HuH-7.5 (cell line): ENCODE measurements at regions not wholly inside any gene's neighbourhood (a gene's known extent, or its start where the extent isn't known, plus 50 kb on each side); places are given as distances from the start of the nearest gene placed in this dataset.
"Not testable (repeated sequence)": the region's sequence is repeated elsewhere in the genome, so short reads cannot be mapped to it uniquely, and the experiment has no call there.

ENCODE experiments used
- DNase-seq: peaks from one replicate; pipeline ENCODE4 v3.0.0; 2011; ENCODE audit warnings: low spot score

- no peak for DNase-seq
Observed at GRCh38 chr9:108803428-108804065, 52.2 kb downstream of the ACTL7B start.

GRCh38 chr9:108802967-108803366 lies 52.8 kb downstream of the ACTL7B start:
- no peak for DNase-seq

GRCh38 chr9:108801949-108802348 lies 53.8 kb downstream of the ACTL7B start:
- DNase-seq: no peak

GRCh38 chr9:108800632-108801099 lies 55.1 kb downstream of the ACTL7B start:
- DNase-seq: no peak

GRCh38 chr9:108793573-108793972 lies 62.2 kb downstream of the ACTL7B start:
- DNase-seq: no peak

- DNase-seq: no peak
Observed at GRCh38 chr9:108789742-108790141, 66.0 kb downstream of the ACTL7B start.

GRCh38 chr9:108787690-108788048 lies 68.1 kb downstream of the ACTL7B start:
- no peak for DNase-seq

- DNase-seq: no peak
Observed at GRCh38 chr9:108786901-108787689, 68.7 kb downstream of the ACTL7B start.

GRCh38 chr9:108786322-108786721 lies 69.5 kb downstream of the ACTL7B start:
- no peak for DNase-seq

GRCh38 chr9:108784998-108785397 lies 70.8 kb downstream of the ACTL7B start:
- no peak for DNase-seq

- DNase-seq: no peak
Observed at GRCh38 chr9:108783731-108784495, 71.9 kb downstream of the ACTL7B start.

GRCh38 chr9:108783326-108783725 lies 72.5 kb downstream of the ACTL7B start:
- no peak for DNase-seq

- DNase-seq: no peak
Observed at GRCh38 chr9:108780942-108781734, 74.6 kb downstream of the ACTL7B start.

- DNase-seq: no peak
Observed at GRCh38 chr9:108779551-108780325, 76.0 kb downstream of the ACTL7B start.

GRCh38 chr9:108776920-108777639 lies 78.7 kb downstream of the ACTL7B start:
- DNase-seq: no peak

- DNase-seq: peak; percentile 17
Observed at GRCh38 chr9:108775901-108776306, 79.9 kb downstream of the ACTL7B start.

- not testable (repeated sequence) for DNase-seq
Observed at GRCh38 chr9:108774088-108774487, 81.7 kb downstream of the ACTL7B start.

GRCh38 chr9:108772301-108772894 lies 83.4 kb downstream of the ACTL7B start:
- DNase-seq: no peak

GRCh38 chr9:108768744-108769143 lies 87.0 kb downstream of the ACTL7B start:
- DNase-seq: no peak

- DNase-seq: no peak
Observed at GRCh38 chr9:108766626-108767161, 89.1 kb downstream of the ACTL7B start.
